ENCODE measurements at regions not wholly inside any gene's neighbourhood (a gene's known extent, or its start where the extent isn't known, plus 50 kb on each side); places are given as distances from the start of the nearest gene placed in this dataset.

- intact Hi-C loops (cut with DNase I) = loop anchor here in 1 of 2 donors (5.0 kb wide), 1 partner anchor 833 kb away; no protein-coding TSS in a partner anchor
- no peak for DNase-seq (ENCODE audit: low spot score)
Measured at GRCh38 chr11:111049131-111049530, 196.4 kb upstream of the POU2AF2 start.

- no peak for DNase-seq (ENCODE audit: low spot score)
- intact Hi-C loops (cut with DNase I) = loop anchor here in 1 of 2 donors (5.0 kb wide), 1 partner anchor 835 kb away; no protein-coding TSS in a partner anchor
Measured at GRCh38 chr11:111047374-111047773, 198.2 kb upstream of the POU2AF2 start.

GRCh38 chr11:111046291-111046690 is 199.2 kb upstream of the POU2AF2 start:
- intact Hi-C loops (cut with DNase I) = loop anchor here in 1 of 2 donors (5.0 kb wide), 1 partner anchor 836 kb away; no protein-coding TSS in a partner anchor
- no peak for DNase-seq (ENCODE audit: low spot score)

- DNase-seq (ENCODE audit: low spot score) = no peak
- intact Hi-C loops (cut with DNase I) = loop anchor here in 1 of 2 donors (5.0 kb wide), 1 partner anchor 836 kb away; no protein-coding TSS in a partner anchor
Measured at GRCh38 chr11:111045874-111046273, 199.7 kb upstream of the POU2AF2 start.

GRCh38 chr11:111045407-111045803 is 200.1 kb upstream of the POU2AF2 start:
- intact Hi-C loops (cut with DNase I) = loop anchor here in 1 of 2 donors (5.0 kb wide), 1 partner anchor 837 kb away; no protein-coding TSS in a partner anchor
- DNase-seq (ENCODE audit: low spot score) = no peak

GRCh38 chr11:111044751-111045406 is 200.6 kb upstream of the POU2AF2 start:
- DNase-seq (ENCODE audit: low spot score) = no peak
- intact Hi-C loops (cut with DNase I) = loop anchor here in 1 of 2 donors (5.0 kb wide), 1 partner anchor 837 kb away; no protein-coding TSS in a partner anchor

- no peak for DNase-seq (ENCODE audit: low spot score)
- intact Hi-C loops (cut with DNase I) = no loop called here
Measured at GRCh38 chr11:111039982-111040381, 205.5 kb upstream of the POU2AF2 start.

GRCh38 chr11:111035746-111036145 is 209.8 kb upstream of the POU2AF2 start:
- DNase-seq (ENCODE audit: low spot score) = no peak
- intact Hi-C loops (cut with DNase I) = no loop called here

GRCh38 chr11:111026241-111026640 is 219.3 kb upstream of the POU2AF2 start:
- DNase-seq (ENCODE audit: low spot score) = no peak
- intact Hi-C loops (cut with DNase I) = no loop called here

- intact Hi-C loops (cut with DNase I) = no loop called here
- no peak for DNase-seq (ENCODE audit: low spot score)
Measured at GRCh38 chr11:111021131-111021530, 224.4 kb upstream of the POU2AF2 start.

GRCh38 chr11:111019871-111020670 is 225.5 kb upstream of the POU2AF2 start:
- intact Hi-C loops (cut with DNase I) = no loop called here
- no peak for DNase-seq (ENCODE audit: low spot score)

- intact Hi-C loops (cut with DNase I) = no loop called here
- no peak for DNase-seq (ENCODE audit: low spot score)
Measured at GRCh38 chr11:111019451-111019850, 226.1 kb upstream of the POU2AF2 start.

GRCh38 chr11:111018566-111018965 is 227.0 kb upstream of the POU2AF2 start:
- intact Hi-C loops (cut with DNase I) = no loop called here
- no peak for DNase-seq (ENCODE audit: low spot score)

GRCh38 chr11:111012491-111012890 is 233.0 kb upstream of the POU2AF2 start:
- DNase-seq (ENCODE audit: low spot score) = no peak
- intact Hi-C loops (cut with DNase I) = no loop called here

- intact Hi-C loops (cut with DNase I) = no loop called here
- DNase-seq (ENCODE audit: low spot score) = no peak
Measured at GRCh38 chr11:111011275-111011594, 234.3 kb upstream of the POU2AF2 start.

GRCh38 chr11:111010391-111011274 is 234.9 kb upstream of the POU2AF2 start:
- intact Hi-C loops (cut with DNase I) = no loop called here
- no peak for DNase-seq (ENCODE audit: low spot score)

GRCh38 chr11:111006227-111006626 is 239.3 kb upstream of the POU2AF2 start:
- intact Hi-C loops (cut with DNase I) = no loop called here
- no peak for DNase-seq (ENCODE audit: low spot score)

- intact Hi-C loops (cut with DNase I) = no loop called here
- DNase-seq (ENCODE audit: low spot score) = no peak
Measured at GRCh38 chr11:111001986-111002611, 243.4 kb upstream of the POU2AF2 start.

GRCh38 chr11:111001081-111001430 is 244.5 kb upstream of the POU2AF2 start:
- no peak for DNase-seq (ENCODE audit: low spot score)
- intact Hi-C loops (cut with DNase I) = no loop called here

Measured in posterior vena cava (tissue), 2 donors.